ENCODE measurements at regions not wholly inside any gene's neighbourhood (a gene's known extent, or its start where the extent isn't known, plus 50 kb on each side); places are given as distances from the start of the nearest gene placed in this dataset.

DNA sequence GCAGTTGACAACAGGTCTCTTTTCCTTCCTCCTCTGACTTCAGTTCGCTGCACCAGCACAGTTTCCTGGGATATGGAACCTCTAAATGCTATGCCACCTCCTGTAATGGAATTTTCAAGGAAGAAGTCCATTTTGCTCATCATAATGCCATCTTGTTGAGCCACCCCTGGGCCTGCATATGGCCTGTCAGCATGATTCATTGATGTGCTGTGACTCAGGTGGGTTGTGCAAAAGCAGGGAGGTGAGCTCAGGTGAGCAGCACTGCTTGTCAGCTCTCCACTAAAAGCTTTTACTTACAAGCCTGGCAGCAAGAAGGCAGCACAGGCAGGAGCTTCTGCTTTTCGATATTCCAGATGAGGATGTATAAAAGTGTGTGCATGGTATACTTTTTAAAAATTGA, 247.1 kb upstream of the LMCD1 start:
- Histone ChIP-seq H3K27me3 (ENCODE audit: control insufficient read depth, insufficient read depth, low read length) (no peaks in the 10 kb centered on the region), H3K36me3 (ENCODE audit: control insufficient read depth, insufficient read depth, low read length) (no peaks in the 10 kb centered on the region), H3K4me3 (ENCODE audit: low read depth in 2 of 2, low read length in 2 of 2) (no peak overlapping the region), H3K4me1 (ENCODE audit: control insufficient read depth, insufficient read depth, low read length) (no peaks in the 10 kb centered on the region), H3K9me3 (ENCODE audit: control insufficient read depth, insufficient read depth, low read depth, low read length) (no peaks in the 10 kb centered on the region), H3K27ac (ENCODE audit: low read length) (no peak overlapping the region)
- in situ Hi-C loops (cut with HindIII; ENCODE audit: low pct_unique_long_range_greater_than_20kb, low sequenced_read_pairs): no loop called here
- no peak for DNase-seq (ENCODE audit: low read depth, low spot score)
- ChIA-PET CTCF (no interaction called here), POLR2A (no interaction called here)
- TF ChIP-seq POLR2AphosphoS5 (IDR thresholded peaks at IDR 0.05; ENCODE audit: low read depth, low read length) (no peak), TCF7L2 (IDR thresholded peaks at IDR 0.05; ENCODE audit: low read depth, low read length) (no peak), SIN3A (IDR thresholded peaks at IDR 0.05; ENCODE audit: borderline replicate concordance, insufficient read depth, low read depth, low read length) (no peak)
- TF ChIP-seq, protein P1, sequence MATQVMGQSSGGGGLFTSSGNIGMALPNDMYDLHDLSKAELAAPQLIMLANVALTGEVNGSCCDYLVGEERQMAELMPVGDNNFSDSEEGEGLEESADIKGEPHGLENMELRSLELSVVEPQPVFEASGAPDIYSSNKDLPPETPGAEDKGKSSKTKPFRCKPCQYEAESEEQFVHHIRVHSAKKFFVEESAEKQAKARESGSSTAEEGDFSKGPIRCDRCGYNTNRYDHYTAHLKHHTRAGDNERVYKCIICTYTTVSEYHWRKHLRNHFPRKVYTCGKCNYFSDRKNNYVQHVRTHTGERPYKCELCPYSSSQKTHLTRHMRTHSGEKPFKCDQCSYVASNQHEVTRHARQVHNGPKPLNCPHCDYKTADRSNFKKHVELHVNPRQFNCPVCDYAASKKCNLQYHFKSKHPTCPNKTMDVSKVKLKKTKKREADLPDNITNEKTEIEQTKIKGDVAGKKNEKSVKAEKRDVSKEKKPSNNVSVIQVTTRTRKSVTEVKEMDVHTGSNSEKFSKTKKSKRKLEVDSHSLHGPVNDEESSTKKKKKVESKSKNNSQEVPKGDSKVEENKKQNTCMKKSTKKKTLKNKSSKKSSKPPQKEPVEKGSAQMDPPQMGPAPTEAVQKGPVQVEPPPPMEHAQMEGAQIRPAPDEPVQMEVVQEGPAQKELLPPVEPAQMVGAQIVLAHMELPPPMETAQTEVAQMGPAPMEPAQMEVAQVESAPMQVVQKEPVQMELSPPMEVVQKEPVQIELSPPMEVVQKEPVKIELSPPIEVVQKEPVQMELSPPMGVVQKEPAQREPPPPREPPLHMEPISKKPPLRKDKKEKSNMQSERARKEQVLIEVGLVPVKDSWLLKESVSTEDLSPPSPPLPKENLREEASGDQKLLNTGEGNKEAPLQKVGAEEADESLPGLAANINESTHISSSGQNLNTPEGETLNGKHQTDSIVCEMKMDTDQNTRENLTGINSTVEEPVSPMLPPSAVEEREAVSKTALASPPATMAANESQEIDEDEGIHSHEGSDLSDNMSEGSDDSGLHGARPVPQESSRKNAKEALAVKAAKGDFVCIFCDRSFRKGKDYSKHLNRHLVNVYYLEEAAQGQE (IDR thresholded peaks at IDR 0.05; ENCODE audit: insufficient read depth in 1 of 2, low read depth in 2 of 2, low read length in 1 of 2): no peak
- TF ChIP-seq, protein P2, sequence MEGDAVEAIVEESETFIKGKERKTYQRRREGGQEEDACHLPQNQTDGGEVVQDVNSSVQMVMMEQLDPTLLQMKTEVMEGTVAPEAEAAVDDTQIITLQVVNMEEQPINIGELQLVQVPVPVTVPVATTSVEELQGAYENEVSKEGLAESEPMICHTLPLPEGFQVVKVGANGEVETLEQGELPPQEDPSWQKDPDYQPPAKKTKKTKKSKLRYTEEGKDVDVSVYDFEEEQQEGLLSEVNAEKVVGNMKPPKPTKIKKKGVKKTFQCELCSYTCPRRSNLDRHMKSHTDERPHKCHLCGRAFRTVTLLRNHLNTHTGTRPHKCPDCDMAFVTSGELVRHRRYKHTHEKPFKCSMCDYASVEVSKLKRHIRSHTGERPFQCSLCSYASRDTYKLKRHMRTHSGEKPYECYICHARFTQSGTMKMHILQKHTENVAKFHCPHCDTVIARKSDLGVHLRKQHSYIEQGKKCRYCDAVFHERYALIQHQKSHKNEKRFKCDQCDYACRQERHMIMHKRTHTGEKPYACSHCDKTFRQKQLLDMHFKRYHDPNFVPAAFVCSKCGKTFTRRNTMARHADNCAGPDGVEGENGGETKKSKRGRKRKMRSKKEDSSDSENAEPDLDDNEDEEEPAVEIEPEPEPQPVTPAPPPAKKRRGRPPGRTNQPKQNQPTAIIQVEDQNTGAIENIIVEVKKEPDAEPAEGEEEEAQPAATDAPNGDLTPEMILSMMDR (IDR thresholded peaks at IDR 0.05): no peak
- intact Hi-C loops (cut with micrococcal nuclease; ENCODE audit: unreplicated experiment): no loop called here
- BruUV-seq (replicated peaks): no TSS peak
- no peak for ATAC-seq

DNA sequence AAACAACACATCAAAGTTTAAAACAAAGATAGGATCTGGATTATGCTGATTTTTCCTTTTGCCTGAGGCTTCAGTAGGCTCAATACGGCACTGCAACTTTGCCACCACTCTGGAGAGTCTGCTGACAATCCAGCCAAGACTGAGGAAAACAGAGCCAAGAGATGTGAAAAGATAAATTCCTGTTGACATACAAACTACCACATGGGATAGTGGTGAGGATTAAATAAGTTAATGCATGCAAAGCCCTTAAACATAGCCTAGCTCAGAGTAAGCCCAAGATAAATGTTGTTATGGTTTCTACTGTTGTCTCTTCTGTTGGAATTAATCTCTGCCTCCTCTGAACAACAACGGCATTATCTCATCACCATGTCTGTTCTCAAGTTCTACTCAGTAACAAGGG, 245.9 kb upstream of the LMCD1 start:
- TF ChIP-seq, protein P2 (IDR thresholded peaks at IDR 0.05): no peak
- TF ChIP-seq POLR2AphosphoS5 (IDR thresholded peaks at IDR 0.05; ENCODE audit: low read depth, low read length) (no peak), TCF7L2 (IDR thresholded peaks at IDR 0.05; ENCODE audit: low read depth, low read length) (no peak), SIN3A (IDR thresholded peaks at IDR 0.05; ENCODE audit: borderline replicate concordance, insufficient read depth, low read depth, low read length) (no peak)
- TF ChIP-seq, protein P1 (IDR thresholded peaks at IDR 0.05; ENCODE audit: insufficient read depth in 1 of 2, low read depth in 2 of 2, low read length in 1 of 2): no peak
- no peaks in the 10 kb centered on the region for H3K9me3 ChIP-seq (ENCODE audit: control insufficient read depth, insufficient read depth, low read depth, low read length)
- POLR2A ChIA-PET: no interaction called here
- H3K4me3 ChIP-seq (ENCODE audit: low read depth in 2 of 2, low read length in 2 of 2): no peak overlapping the region
- intact Hi-C loops (cut with micrococcal nuclease; ENCODE audit: unreplicated experiment): no loop called here
- BruUV-seq (replicated peaks): no TSS peak
- DNase-seq (ENCODE audit: low read depth, low spot score): no peak
- no peak overlapping the region for H3K27ac ChIP-seq (ENCODE audit: low read length)
- CTCF ChIA-PET: no interaction called here
- H3K4me1 ChIP-seq (ENCODE audit: control insufficient read depth, insufficient read depth, low read length): no peaks in the 10 kb centered on the region
- no peaks in the 10 kb centered on the region for H3K27me3 ChIP-seq (ENCODE audit: control insufficient read depth, insufficient read depth, low read length)
- H3K36me3 ChIP-seq (ENCODE audit: control insufficient read depth, insufficient read depth, low read length): no peaks in the 10 kb centered on the region
- in situ Hi-C loops (cut with HindIII; ENCODE audit: low pct_unique_long_range_greater_than_20kb, low sequenced_read_pairs): no loop called here
- ATAC-seq: no peak
